ENCODE measurements at regions not wholly inside any gene's neighbourhood (a gene's known extent, or its start where the extent isn't known, plus 50 kb on each side); places are given as distances from the start of the nearest gene placed in this dataset.

DNA sequence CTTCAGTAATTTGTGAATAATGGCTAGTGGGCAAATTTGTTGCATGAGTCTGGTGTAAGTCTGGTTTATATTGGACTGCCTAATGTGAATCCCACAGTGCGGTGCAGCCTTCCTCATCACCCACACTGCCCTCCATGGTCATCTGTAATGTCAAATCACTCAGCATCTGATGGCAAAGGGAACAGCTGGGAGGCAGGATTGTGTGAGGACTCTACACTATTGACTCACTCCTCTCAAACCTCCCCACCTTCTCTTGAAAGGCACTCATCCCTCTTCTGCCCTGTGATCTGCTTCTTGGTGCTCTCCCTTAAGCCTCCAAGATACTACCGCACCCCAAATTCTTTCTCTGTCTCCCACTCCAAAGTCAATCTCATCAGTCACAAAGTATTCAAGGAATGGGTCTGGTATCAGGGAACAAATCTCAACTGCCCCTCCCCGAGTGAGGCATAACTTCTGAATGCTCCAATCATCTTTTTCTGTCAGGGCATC lies 146.0 kb upstream of the BEND6 start:
- peak; percentile 82 for DNase-seq (ENCODE audit: low read depth)
- H3K4me3 ChIP-seq (ENCODE audit: low read length) = no peak overlapping the region
- TF ChIP-seq, protein P1, sequence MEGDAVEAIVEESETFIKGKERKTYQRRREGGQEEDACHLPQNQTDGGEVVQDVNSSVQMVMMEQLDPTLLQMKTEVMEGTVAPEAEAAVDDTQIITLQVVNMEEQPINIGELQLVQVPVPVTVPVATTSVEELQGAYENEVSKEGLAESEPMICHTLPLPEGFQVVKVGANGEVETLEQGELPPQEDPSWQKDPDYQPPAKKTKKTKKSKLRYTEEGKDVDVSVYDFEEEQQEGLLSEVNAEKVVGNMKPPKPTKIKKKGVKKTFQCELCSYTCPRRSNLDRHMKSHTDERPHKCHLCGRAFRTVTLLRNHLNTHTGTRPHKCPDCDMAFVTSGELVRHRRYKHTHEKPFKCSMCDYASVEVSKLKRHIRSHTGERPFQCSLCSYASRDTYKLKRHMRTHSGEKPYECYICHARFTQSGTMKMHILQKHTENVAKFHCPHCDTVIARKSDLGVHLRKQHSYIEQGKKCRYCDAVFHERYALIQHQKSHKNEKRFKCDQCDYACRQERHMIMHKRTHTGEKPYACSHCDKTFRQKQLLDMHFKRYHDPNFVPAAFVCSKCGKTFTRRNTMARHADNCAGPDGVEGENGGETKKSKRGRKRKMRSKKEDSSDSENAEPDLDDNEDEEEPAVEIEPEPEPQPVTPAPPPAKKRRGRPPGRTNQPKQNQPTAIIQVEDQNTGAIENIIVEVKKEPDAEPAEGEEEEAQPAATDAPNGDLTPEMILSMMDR (IDR thresholded peaks at IDR 0.05; ENCODE audit: insufficient read depth, low read depth, low read length, missing control alignments) = no peak

DNA sequence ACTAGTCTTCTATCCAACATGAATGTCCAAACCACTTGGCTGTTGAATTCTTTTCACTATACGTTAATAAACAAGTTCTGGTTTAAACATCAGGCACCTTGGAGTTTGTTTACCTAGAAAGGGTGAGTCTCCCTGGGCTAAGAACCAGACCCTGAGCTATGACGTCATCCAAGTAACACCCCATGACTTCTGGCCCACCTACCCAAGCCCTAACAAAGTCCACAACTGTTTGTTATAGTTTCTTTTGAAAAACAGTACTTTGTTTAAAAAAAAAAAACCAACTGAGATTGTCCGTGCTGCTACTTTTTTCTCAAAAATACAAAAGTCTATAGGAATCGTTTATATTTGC lies 146.9 kb upstream of the BEND6 start:
- TF ChIP-seq, protein P1 (IDR thresholded peaks at IDR 0.05; ENCODE audit: insufficient read depth, low read depth, low read length, missing control alignments) = no peak
- peak; percentile 37 for DNase-seq (ENCODE audit: low read depth)
- H3K4me3 ChIP-seq (ENCODE audit: low read length) = no peak overlapping the region

DNA sequence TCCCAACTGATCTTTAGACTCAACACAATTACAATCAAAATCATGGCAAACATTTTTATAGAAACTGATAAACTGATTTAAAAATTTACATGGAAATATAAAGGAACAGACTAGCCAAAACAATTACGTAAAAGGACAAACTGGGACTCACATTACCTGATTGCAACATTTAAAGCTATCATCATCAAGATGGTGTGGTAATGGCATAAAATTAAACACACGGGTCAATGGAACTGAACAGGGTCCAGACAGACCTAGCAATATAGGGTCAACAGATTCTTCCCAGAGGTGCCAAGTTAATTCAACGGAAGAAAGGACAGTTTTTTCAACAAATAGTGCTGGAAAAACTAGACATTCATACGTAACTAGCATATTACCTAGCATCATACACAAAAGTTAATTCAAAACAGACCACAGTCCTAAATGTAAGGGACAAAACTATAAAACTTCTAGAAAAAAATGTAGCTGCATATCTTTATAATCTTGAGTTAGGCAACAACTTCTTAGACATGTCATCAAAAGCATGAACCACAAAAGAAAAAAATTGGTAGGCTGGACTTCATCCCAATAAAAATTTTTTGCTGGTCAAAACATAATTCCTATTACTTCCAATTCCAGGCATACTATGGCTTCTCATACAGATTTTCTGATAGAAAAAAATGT lies 147.4 kb upstream of the BEND6 start:
- H3K4me3 ChIP-seq (ENCODE audit: low read length) = no peak overlapping the region
- TF ChIP-seq, protein P1 (IDR thresholded peaks at IDR 0.05; ENCODE audit: insufficient read depth, low read depth, low read length, missing control alignments) = no peak
- DNase-seq (ENCODE audit: low read depth) = no peak

DNA sequence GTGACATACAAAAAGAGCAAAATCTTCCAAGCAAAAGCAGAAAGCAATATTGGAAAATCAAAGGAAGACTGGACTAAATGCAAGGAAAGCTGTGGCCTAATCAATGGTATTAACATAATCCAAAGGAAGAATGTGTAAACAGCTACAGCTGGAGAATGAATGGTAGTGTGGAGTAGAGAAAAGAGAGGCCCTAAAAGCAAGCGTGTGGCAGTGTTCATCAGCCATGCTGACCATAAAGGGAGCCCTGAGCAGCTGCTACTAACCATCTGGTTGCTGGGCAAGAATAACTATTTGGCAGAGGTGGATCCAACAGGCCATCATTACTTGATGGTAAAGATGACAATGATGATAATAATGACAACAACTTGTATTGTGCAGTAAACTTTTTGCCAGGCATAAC lies 148.5 kb upstream of the BEND6 start:
- H3K4me3 ChIP-seq (ENCODE audit: low read length) = no peak overlapping the region
- no peak for DNase-seq (ENCODE audit: low read depth)
- TF ChIP-seq, protein P1 (IDR thresholded peaks at IDR 0.05; ENCODE audit: insufficient read depth, low read depth, low read length, missing control alignments) = no peak

DNA sequence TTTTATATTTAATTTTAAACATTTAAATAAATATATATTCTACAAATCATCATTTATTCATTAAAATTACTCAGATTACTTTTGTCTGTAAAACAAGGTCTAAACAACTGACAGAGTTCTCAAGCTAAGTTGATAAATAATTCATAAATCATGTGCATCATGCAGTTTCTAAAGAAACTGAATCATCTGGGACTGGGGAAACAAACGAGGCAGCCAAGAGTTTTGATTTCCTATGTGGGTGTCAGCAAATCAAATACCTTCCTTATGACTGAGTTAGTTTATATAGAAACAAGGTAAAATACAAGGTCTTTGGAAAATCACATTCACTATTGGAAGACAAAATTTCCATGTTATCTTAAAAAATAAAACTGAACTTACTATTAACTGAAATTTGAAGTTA lies 149.9 kb upstream of the BEND6 start:
- H3K4me3 ChIP-seq (ENCODE audit: low read length) = no peak overlapping the region
- TF ChIP-seq, protein P1 (IDR thresholded peaks at IDR 0.05; ENCODE audit: insufficient read depth, low read depth, low read length, missing control alignments) = no peak
- DNase-seq (ENCODE audit: low read depth) = peak; percentile 83

DNA sequence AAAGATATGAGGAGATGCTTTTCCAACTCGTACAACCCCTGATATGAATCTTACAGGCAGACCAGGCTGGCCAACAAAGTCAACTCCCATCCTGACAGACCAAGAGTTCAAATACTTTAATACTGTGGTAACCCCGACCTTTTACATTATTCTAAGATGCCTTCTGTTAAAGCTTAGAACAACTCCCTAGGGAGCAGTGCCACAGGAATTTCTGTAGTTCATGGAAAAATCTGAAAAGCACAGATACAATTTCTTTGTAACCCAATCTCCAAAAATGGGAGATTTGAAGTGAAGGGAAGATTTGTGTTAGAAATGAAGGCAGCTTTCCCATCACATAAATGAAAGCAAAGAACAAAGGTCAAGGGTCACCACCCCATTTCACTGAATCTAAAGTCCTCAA lies 151.3 kb upstream of the BEND6 start:
- TF ChIP-seq, protein P1 (IDR thresholded peaks at IDR 0.05; ENCODE audit: insufficient read depth, low read depth, low read length, missing control alignments) = no peak
- H3K4me3 ChIP-seq (ENCODE audit: low read length) = no peak overlapping the region
- DNase-seq (ENCODE audit: low read depth) = no peak

DNA sequence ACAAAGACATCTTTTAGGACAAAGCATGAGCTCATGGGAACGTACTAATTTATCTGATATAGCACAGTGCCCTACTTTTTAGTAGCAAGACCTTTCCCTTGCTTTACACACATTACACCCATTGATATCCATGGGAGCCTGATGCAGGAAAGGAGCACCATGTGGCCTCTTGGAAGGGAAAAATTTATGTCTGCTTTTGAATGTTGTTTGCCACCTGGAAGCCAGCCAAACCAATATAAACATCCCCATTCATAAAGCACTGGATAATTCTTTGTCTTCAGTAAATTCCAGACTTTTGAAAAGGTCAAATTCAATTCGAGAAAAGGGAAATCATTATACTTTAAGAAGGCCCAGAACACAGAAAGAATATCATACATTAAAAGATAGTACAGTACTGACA lies 152.3 kb upstream of the BEND6 start:
- TF ChIP-seq, protein P1 (IDR thresholded peaks at IDR 0.05; ENCODE audit: insufficient read depth, low read depth, low read length, missing control alignments) = no peak
- no peak overlapping the region for H3K4me3 ChIP-seq (ENCODE audit: low read length)
- DNase-seq (ENCODE audit: low read depth) = peak; percentile 13
